ENCODE measurements at regions not wholly inside any gene's neighbourhood (a gene's known extent, or its start where the extent isn't known, plus 50 kb on each side); places are given as distances from the start of the nearest gene placed in this dataset.

DNA sequence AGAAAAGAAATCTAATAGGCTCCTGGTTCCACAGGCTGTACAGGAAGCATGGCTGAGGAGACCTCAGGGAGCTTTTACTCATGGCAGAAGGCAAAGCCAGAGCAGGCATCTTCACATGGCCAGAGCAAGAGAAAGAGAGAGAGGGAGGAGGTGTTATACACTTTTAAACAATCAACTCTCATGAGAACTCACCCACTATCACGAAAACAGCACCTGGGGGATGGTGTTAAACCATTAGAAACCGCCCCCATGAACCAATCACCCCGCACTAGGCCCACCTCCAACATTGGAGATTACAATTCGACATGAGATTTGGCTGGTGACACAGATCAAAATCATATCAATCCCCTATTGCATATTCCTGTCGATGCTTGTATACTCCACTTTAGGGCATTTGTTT is 93.5 kb downstream of the MRPL39 start:
- no peak for TF ChIP-seq CTCF (conservative IDR thresholded peaks at IDR 0.05; ENCODE audit: low read depth in 2 of 2)
- TF ChIP-seq CREB1 (CRISPR knock-in tag; IDR thresholded peaks at IDR 0.05; ENCODE audit: low read depth), result no peak

Data from GM23338 (cell line).